ENCODE measurements at regions not wholly inside any gene's neighbourhood (a gene's known extent, or its start where the extent isn't known, plus 50 kb on each side); places are given as distances from the start of the nearest gene placed in this dataset.

- H3K4me3 Mint-ChIP-seq: no peak overlapping the region
- ATAC-seq (no peak), DNase-seq (no peak)
- TF ChIP-seq CTCF (IDR thresholded peaks at IDR 0.05): no peak
- intact Hi-C loops (cut with micrococcal nuclease): no loop called here
- WGBS (ENCODE audit: insufficient coverage): 78% methylated on average over 1 of the region's 3 CpGs
- no peaks in the 10 kb centered on the region for H3K4me1 Mint-ChIP-seq
- Histone ChIP-seq H3K27ac (ENCODE audit: low read length) (no peak overlapping the region), H3K4me3 (ENCODE audit: low read length) (no peak overlapping the region), H3K36me3 (ENCODE audit: control insufficient read depth, insufficient read depth, low read length) (no peaks in the 10 kb centered on the region), H3K27me3 (ENCODE audit: control insufficient read depth, insufficient read depth, low read length) (no peaks in the 10 kb centered on the region), H3K9me3 (ENCODE audit: control insufficient read depth, insufficient read depth, low read length) (no peaks in the 10 kb centered on the region), H3K4me1 (ENCODE audit: control insufficient read depth, insufficient read depth, low read length) (no peaks in the 10 kb centered on the region)
- H3K36me3 Mint-ChIP-seq: no peaks in the 10 kb centered on the region
- H3K27ac Mint-ChIP-seq: no peak overlapping the region
- H3K9me3 Mint-ChIP-seq: no peaks in the 10 kb centered on the region
- peaks cover 15 to 27% of the 10 kb centered on the region in 2 donors for H3K27me3 Mint-ChIP-seq (ENCODE audit: low read depth in 2 of 2)
These were observed 87.5 kb downstream of the ANKRD60 start for GRCh38 chr20:58140787-58141425.

GRCh38 chr20:58139849-58140786 is 88.3 kb downstream of the ANKRD60 start:
- Histone ChIP-seq H3K9me3 (ENCODE audit: control insufficient read depth, insufficient read depth, low read length) (no peaks in the 10 kb centered on the region), H3K27ac (ENCODE audit: low read length) (no peak overlapping the region), H3K36me3 (ENCODE audit: control insufficient read depth, insufficient read depth, low read length) (no peaks in the 10 kb centered on the region), H3K4me3 (ENCODE audit: low read length) (no peak overlapping the region), H3K4me1 (ENCODE audit: control insufficient read depth, insufficient read depth, low read length) (no peaks in the 10 kb centered on the region), H3K27me3 (ENCODE audit: control insufficient read depth, insufficient read depth, low read length) (peaks cover 2% of the 10 kb centered on the region)
- DNase-seq (no peak), ATAC-seq (no peak)
- intact Hi-C loops (cut with micrococcal nuclease): no loop called here
- Mint-ChIP-seq H3K27ac (no peak overlapping the region), H3K36me3 (no peaks in the 10 kb centered on the region), H3K4me3 (no peak overlapping the region), H3K27me3 (ENCODE audit: low read depth in 2 of 2) (peaks cover 18 to 35% of the 10 kb centered on the region in 2 donors), H3K4me1 (no peaks in the 10 kb centered on the region), H3K9me3 (no peaks in the 10 kb centered on the region)
- TF ChIP-seq CTCF (IDR thresholded peaks at IDR 0.05): no peak
- 87% methylated on average over 19 of the region's 19 CpGs for WGBS (ENCODE audit: insufficient coverage)

- no peaks in the 10 kb centered on the region for H3K9me3 Mint-ChIP-seq
These were observed 90.1 kb downstream of the ANKRD60 start for GRCh38 chr20:58138395-58138794.

More at GRCh38 chr20:58138395-58138794, 90.1 kb downstream of the ANKRD60 start:
- peaks cover 24 to 50% of the 10 kb centered on the region in 2 donors for H3K27me3 Mint-ChIP-seq (ENCODE audit: low read depth in 2 of 2)
- H3K27ac Mint-ChIP-seq: no peak overlapping the region
- WGBS (ENCODE audit: insufficient coverage): 82% methylated on average over 5 of the region's 6 CpGs
- ATAC-seq (no peak), DNase-seq (no peak)
- Histone ChIP-seq H3K36me3 (ENCODE audit: control insufficient read depth, insufficient read depth, low read length) (no peaks in the 10 kb centered on the region), H3K27ac (ENCODE audit: low read length) (no peak overlapping the region), H3K4me3 (ENCODE audit: low read length) (no peak overlapping the region), H3K9me3 (ENCODE audit: control insufficient read depth, insufficient read depth, low read length) (no peaks in the 10 kb centered on the region), H3K27me3 (ENCODE audit: control insufficient read depth, insufficient read depth, low read length) (peaks cover 2% of the 10 kb centered on the region), H3K4me1 (ENCODE audit: control insufficient read depth, insufficient read depth, low read length) (no peaks in the 10 kb centered on the region)
- H3K36me3 Mint-ChIP-seq: no peaks in the 10 kb centered on the region
- intact Hi-C loops (cut with micrococcal nuclease): no loop called here
- H3K4me3 Mint-ChIP-seq: no peak overlapping the region
- H3K4me1 Mint-ChIP-seq: no peaks in the 10 kb centered on the region
- no peak for TF ChIP-seq CTCF (IDR thresholded peaks at IDR 0.05)

All from natural killer cell (primary cell).